ENCODE measurements at regions not wholly inside any gene's neighbourhood (a gene's known extent, or its start where the extent isn't known, plus 50 kb on each side); places are given as distances from the start of the nearest gene placed in this dataset.
A peak's percentile ranks its signal among the peaks of the same experiment; 100 is the strongest.

DNA sequence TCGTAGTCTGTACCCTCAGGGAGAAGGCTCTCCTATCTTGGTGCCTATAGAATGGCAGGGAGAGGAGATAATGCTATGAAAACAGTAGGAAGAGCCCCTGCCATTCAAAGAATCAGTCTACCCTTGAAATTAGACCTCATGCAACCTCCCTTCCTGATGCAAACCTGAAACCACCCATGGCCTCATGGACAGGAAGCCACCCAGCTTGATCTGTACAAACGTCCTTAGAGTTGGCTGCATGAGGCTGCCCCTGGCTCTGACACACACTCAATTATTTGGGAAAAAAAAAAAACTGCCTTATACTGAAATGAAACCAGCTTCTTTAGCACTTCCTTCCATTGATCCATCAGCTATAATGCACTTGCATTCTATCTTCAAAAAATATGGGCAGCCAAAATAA is 116.6 kb upstream of the BCL2L14 start:
- no peak overlapping the region for H3K4me3 ChIP-seq
- DNase-seq (ENCODE audit: low read depth in 1 of 2, low spot score in 1 of 2): no peak
- H3K9me3 ChIP-seq (ENCODE audit: low read depth): no peaks in the 10 kb centered on the region
- TF ChIP-seq, protein P1, sequence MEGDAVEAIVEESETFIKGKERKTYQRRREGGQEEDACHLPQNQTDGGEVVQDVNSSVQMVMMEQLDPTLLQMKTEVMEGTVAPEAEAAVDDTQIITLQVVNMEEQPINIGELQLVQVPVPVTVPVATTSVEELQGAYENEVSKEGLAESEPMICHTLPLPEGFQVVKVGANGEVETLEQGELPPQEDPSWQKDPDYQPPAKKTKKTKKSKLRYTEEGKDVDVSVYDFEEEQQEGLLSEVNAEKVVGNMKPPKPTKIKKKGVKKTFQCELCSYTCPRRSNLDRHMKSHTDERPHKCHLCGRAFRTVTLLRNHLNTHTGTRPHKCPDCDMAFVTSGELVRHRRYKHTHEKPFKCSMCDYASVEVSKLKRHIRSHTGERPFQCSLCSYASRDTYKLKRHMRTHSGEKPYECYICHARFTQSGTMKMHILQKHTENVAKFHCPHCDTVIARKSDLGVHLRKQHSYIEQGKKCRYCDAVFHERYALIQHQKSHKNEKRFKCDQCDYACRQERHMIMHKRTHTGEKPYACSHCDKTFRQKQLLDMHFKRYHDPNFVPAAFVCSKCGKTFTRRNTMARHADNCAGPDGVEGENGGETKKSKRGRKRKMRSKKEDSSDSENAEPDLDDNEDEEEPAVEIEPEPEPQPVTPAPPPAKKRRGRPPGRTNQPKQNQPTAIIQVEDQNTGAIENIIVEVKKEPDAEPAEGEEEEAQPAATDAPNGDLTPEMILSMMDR (IDR thresholded peaks at IDR 0.05; ENCODE audit: low read depth, low read length): no peak
- H3K36me3 ChIP-seq: no peaks in the 10 kb centered on the region
- H3K4me1 ChIP-seq (ENCODE audit: low read depth): no peaks in the 10 kb centered on the region
- H3K27ac ChIP-seq: no peak overlapping the region
- H3K27me3 ChIP-seq: no peaks in the 10 kb centered on the region

DNA sequence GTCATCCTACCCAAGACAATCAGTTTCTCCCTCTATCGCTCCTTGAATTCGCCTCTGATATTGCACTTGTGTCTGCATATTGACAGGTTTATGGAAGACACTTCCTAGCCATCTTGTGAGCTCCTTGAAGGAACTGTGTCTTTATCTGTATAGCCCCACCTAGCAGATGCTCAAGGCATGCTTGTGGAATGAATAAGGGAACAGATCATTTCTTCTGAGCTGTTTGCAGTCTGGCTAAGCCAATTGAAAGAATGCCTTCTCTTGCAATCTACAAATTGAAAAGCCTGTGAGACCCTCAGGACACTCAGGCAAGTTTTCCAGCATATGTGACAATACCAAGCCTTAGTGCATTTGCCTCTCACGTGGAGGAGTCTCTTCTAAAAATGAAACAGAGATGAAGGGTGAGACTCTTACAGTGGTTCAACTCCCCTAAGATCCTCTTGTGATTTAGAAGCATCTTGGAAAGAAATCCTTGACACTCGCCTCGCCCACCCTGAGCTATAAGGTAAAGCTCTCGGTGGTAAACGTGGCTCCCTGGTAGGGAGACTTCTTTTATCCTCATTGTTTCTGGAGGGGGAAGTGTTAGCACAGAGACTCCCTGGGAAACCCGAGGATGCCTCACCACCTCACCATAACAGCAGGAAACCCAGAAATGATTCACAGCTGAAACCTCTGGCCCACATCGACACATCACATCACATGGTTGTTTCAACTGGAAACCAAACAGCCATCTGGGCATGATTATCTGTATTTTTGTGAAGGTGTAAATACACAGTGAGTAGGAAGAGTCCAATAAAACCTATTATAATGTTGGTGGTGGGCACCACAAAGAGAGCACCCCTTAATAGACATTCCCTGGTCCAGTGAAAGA is 112.3 kb upstream of the BCL2L14 start:
- no peaks in the 10 kb centered on the region for H3K27me3 ChIP-seq
- no peak overlapping the region for H3K27ac ChIP-seq
- no peak overlapping the region for H3K4me3 ChIP-seq

DNA sequence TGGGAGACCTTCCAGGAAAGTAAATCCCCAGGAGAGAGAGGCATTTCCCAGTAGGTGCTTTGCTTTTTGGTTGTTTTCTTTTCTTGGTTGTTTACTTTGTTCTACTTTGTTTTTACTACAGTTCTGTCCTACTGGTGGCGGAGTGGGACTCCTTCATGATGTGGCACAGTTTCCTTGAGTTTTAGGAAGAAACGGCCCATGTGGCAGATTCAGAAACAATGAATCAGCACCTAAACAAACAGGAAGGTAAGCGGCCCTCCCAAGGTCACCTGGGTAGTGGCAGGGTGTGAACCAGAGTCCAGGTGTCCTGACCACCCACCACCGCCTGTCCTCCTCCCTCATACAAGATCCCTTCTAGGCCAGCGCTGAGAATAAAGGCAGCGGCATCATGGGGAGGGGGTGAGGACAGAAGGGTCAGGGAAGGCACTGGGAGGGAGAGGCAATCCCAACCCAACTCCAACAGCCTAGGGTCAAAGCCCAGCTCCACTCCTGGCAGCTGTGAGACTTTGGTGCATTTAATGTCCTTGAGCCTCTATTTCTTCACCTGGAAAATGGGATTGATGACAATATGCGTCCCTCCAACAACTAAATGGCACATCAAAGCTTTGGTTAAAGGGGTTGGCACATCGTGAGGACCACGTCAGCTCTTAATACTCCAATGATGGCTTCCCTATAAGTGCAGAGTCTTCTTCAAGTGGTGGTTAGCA is 111.5 kb upstream of the BCL2L14 start:
- no peak overlapping the region for H3K4me3 ChIP-seq
- no peak for DNase-seq (ENCODE audit: low read depth in 1 of 2, low spot score in 1 of 2)
- H3K36me3 ChIP-seq: no peaks in the 10 kb centered on the region
- no peak overlapping the region for H3K27ac ChIP-seq
- TF ChIP-seq, protein P1 (IDR thresholded peaks at IDR 0.05; ENCODE audit: low read depth, low read length): no peak
- H3K4me1 ChIP-seq (ENCODE audit: low read depth): no peaks in the 10 kb centered on the region
- no peaks in the 10 kb centered on the region for H3K9me3 ChIP-seq (ENCODE audit: low read depth)
- no peaks in the 10 kb centered on the region for H3K27me3 ChIP-seq

More for the DNA sequence above, 112.3 kb upstream of the BCL2L14 start:
- peak in 1 of 2 donors; percentile 92 for DNase-seq (ENCODE audit: low read depth in 1 of 2, low spot score in 1 of 2)
- TF ChIP-seq, protein P1 (IDR thresholded peaks at IDR 0.05; ENCODE audit: low read depth, low read length): no peak
- Histone ChIP-seq H3K4me1 (ENCODE audit: low read depth) (no peaks in the 10 kb centered on the region), H3K9me3 (ENCODE audit: low read depth) (no peaks in the 10 kb centered on the region), H3K36me3 (no peaks in the 10 kb centered on the region)

DNA sequence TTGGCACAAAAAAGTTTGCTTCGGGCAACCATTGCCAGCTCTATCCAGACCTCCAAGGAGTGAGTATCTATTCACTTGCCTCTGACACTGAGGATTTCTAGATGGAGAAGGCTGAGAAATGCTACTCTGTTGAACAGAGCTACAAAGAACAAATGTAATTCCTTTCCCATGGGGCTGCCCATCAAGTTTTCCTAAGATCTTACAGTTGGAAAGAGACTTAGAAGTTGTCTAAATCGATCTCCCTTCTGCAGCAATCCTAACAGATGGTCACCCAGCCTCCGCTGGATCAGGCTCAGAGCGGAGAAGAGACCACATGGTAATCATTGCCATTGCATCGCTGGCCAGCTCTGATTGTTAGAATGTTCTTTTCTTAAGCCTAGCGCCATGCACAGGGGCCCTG is 110.1 kb upstream of the BCL2L14 start:
- Histone ChIP-seq H3K27me3 (no peaks in the 10 kb centered on the region), H3K4me1 (ENCODE audit: low read depth) (no peaks in the 10 kb centered on the region), H3K27ac (no peak overlapping the region), H3K36me3 (no peaks in the 10 kb centered on the region), H3K9me3 (ENCODE audit: low read depth) (no peaks in the 10 kb centered on the region), H3K4me3 (no peak overlapping the region)
- no peak for DNase-seq (ENCODE audit: low read depth in 1 of 2, low spot score in 1 of 2)
- TF ChIP-seq, protein P1 (IDR thresholded peaks at IDR 0.05; ENCODE audit: low read depth, low read length): no peak

DNA sequence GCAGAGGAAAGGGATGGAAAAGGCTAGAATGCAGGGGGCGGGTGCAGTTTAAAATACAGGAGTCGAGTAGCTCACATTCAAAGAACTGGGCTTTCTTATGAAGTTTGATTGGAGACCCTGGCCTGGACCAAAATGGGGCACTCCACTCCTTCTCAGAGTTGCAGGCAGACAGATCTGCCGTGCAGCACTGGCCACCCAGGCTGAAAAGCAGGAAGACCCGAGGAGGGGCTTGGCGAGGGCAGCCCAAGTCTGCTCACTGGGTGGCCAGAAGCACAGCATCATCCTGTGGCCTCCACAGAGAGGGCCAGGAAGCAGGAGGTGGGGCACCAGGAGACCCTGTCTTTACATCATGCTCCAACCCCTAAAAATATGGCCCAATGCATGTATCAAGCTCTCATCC is 109.1 kb upstream of the BCL2L14 start:
- Histone ChIP-seq H3K9me3 (ENCODE audit: low read depth) (no peaks in the 10 kb centered on the region), H3K36me3 (no peaks in the 10 kb centered on the region), H3K4me1 (ENCODE audit: low read depth) (no peaks in the 10 kb centered on the region), H3K27me3 (no peaks in the 10 kb centered on the region), H3K27ac (no peak overlapping the region), H3K4me3 (no peak overlapping the region)
- TF ChIP-seq, protein P1 (IDR thresholded peaks at IDR 0.05; ENCODE audit: low read depth, low read length): no peak
- no peak for DNase-seq (ENCODE audit: low read depth in 1 of 2, low spot score in 1 of 2)
